ENCODE measurements at regions not wholly inside any gene's neighbourhood (a gene's known extent, or its start where the extent isn't known, plus 50 kb on each side); places are given as distances from the start of the nearest gene placed in this dataset.
"Not testable (repeated sequence)": the region's sequence is repeated elsewhere in the genome, so short reads cannot be mapped to it uniquely, and the experiment has no call there.

- H3K4me1 ChIP-seq (ENCODE audit: control insufficient read depth, insufficient read depth, low read length); H3K9me3 ChIP-seq (ENCODE audit: control insufficient read depth, low read length); H3K27me3 ChIP-seq (ENCODE audit: control insufficient read depth, insufficient read depth); H3K27ac ChIP-seq (ENCODE audit: low read length); intact Hi-C loops (cut with DNase I); ATAC-seq; H3K4me3 ChIP-seq (ENCODE audit: low read length): not testable (repeated sequence)
- DNase-seq = peak in 1 of 3 donors; percentile 40
- 63% methylated on average over 16 of the region's 107 CpGs for WGBS
Measured at GRCh38 chr7:56948390-56949379, 183.6 kb downstream of the ZNF479 start.

- H3K4me1 ChIP-seq (ENCODE audit: control insufficient read depth, insufficient read depth, low read length); H3K27me3 ChIP-seq (ENCODE audit: control insufficient read depth, insufficient read depth); H3K27ac ChIP-seq (ENCODE audit: low read length); H3K4me3 ChIP-seq (ENCODE audit: low read length); H3K9me3 ChIP-seq (ENCODE audit: control insufficient read depth, low read length); intact Hi-C loops (cut with DNase I): not testable (repeated sequence)
- DNase-seq (peak in 2 of 3 donors; percentile 49 to 50), ATAC-seq (peak in 1 of 2 donors; percentile 19)
- WGBS = 83% methylated on average over 4 of the region's 10 CpGs
Measured at GRCh38 chr7:56940050-56940449, 192.2 kb downstream of the ZNF479 start.

GRCh38 chr7:56923892-56924291, 208.3 kb downstream of the ZNF479 start:
- 80% methylated on average over 4 of the region's 6 CpGs for WGBS
- intact Hi-C loops (cut with DNase I); H3K4me3 ChIP-seq (ENCODE audit: low read length); ATAC-seq; H3K27ac ChIP-seq (ENCODE audit: low read length); H3K27me3 ChIP-seq (ENCODE audit: control insufficient read depth, insufficient read depth); DNase-seq; H3K4me1 ChIP-seq (ENCODE audit: control insufficient read depth, insufficient read depth, low read length); H3K9me3 ChIP-seq (ENCODE audit: control insufficient read depth, low read length): not testable (repeated sequence)

GRCh38 chr7:56910973-56911372, 221.3 kb downstream of the ZNF479 start:
- H3K9me3 ChIP-seq (ENCODE audit: control insufficient read depth, low read length); intact Hi-C loops (cut with DNase I); H3K27ac ChIP-seq (ENCODE audit: low read length); H3K4me3 ChIP-seq (ENCODE audit: low read length); ATAC-seq; H3K4me1 ChIP-seq (ENCODE audit: control insufficient read depth, insufficient read depth, low read length); H3K27me3 ChIP-seq (ENCODE audit: control insufficient read depth, insufficient read depth); DNase-seq: not testable (repeated sequence)
- 70% methylated on average over 6 of the region's 8 CpGs for whole genome bisulfite sequencing

GRCh38 chr7:56889454-56889853, 242.8 kb downstream of the ZNF479 start:
- intact Hi-C loops (cut with DNase I); DNase-seq: not testable (repeated sequence)

GRCh38 chr7:56885132-56885531, 247.1 kb downstream of the ZNF479 start:
- 73% methylated on average over 3 of the region's 6 CpGs for WGBS
- DNase-seq; H3K4me1 ChIP-seq (ENCODE audit: control insufficient read depth, insufficient read depth, low read length); intact Hi-C loops (cut with DNase I); ATAC-seq; H3K4me3 ChIP-seq (ENCODE audit: low read length); H3K9me3 ChIP-seq (ENCODE audit: control insufficient read depth, low read length); H3K27me3 ChIP-seq (ENCODE audit: control insufficient read depth, insufficient read depth); H3K27ac ChIP-seq (ENCODE audit: low read length): not testable (repeated sequence)

More at GRCh38 chr7:56889454-56889853, 242.8 kb downstream of the ZNF479 start:
- H3K9me3 ChIP-seq (ENCODE audit: control insufficient read depth, low read length); ATAC-seq; H3K27ac ChIP-seq (ENCODE audit: low read length); H3K4me3 ChIP-seq (ENCODE audit: low read length); H3K27me3 ChIP-seq (ENCODE audit: control insufficient read depth, insufficient read depth); H3K4me1 ChIP-seq (ENCODE audit: control insufficient read depth, insufficient read depth, low read length): not testable (repeated sequence)
- WGBS = 51% methylated on average over 3 of the region's 3 CpGs

- ATAC-seq; H3K9me3 ChIP-seq (ENCODE audit: control insufficient read depth, low read length); H3K27me3 ChIP-seq (ENCODE audit: control insufficient read depth, insufficient read depth); H3K4me3 ChIP-seq (ENCODE audit: low read length); H3K27ac ChIP-seq (ENCODE audit: low read length); intact Hi-C loops (cut with DNase I); H3K4me1 ChIP-seq (ENCODE audit: control insufficient read depth, insufficient read depth, low read length): not testable (repeated sequence)
- DNase-seq = peak in 1 of 3 donors; percentile 18
- WGBS = 60% methylated on average over 42 of the region's 42 CpGs
Measured at GRCh38 chr7:56882318-56882717, 249.9 kb downstream of the ZNF479 start.

Small RNAs in the stretch of these regions (microRNA-seq; reads per million reads assigned to microRNA genes)
- gene MIR4283-1 = 0 reads per million in 2 donors
